GM06990 (cell line): ENCODE measurements at regions not wholly inside any gene's neighbourhood (a gene's known extent, or its start where the extent isn't known, plus 50 kb on each side); places are given as distances from the start of the nearest gene placed in this dataset.

Experiments used
- DNase-seq: peaks from one replicate; pipeline ENCODE4 v3.0.0-alpha.2; 2011; ENCODE audit not compliant: insufficient read length; ENCODE audit errors: extremely low read depth
- H3K27me3 ChIP-seq: replicated peaks from 2 replicates; pipeline ENCODE4 v1.6.0; 2011; ENCODE audit warnings: low read length; ENCODE audit not compliant: control insufficient read depth, insufficient read depth
- H3K36me3 ChIP-seq: 2 replicates; pipeline ENCODE4 v1.5.1; 2011; ENCODE audit warnings: low read length; ENCODE audit not compliant: control insufficient read depth, insufficient read depth
- H3K4me3 ChIP-seq: replicated peaks from 2 replicates; pipeline ENCODE4 v1.5.1; 2011; ENCODE audit warnings: low read depth, mild to moderate bottlenecking, control low read depth, low read length
- TF ChIP-seq, protein P1 (sequence below): IDR thresholded peaks from 2 replicates; pipeline ENCODE4 v1.5.1; 2011; ENCODE audit warnings: low read length, control low read depth, mild to moderate bottlenecking, inconsistent platforms; ENCODE audit not compliant: insufficient read depth, poor library complexity, severe bottlenecking

DNA sequence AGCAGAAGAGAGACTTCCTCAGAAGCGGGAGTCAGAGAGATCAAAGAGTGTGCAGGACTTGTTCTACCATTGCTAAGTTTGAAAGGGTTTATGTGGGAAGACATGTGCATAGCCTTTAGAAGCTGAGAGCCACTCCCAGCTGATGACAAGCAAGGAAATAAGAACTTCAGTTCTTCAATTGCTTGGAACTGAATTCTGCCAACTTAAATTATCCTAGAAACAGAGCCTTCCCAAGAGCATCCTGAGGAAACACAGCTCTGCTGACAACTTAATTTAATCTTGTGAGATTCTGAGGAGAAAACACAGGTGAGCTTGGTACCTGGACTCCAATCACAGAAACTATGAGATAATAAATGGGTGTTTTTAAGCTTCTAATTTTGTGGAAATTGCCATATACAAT lies 150.6 kb upstream of the OGFRL1 start:
- TF ChIP-seq, protein P1, sequence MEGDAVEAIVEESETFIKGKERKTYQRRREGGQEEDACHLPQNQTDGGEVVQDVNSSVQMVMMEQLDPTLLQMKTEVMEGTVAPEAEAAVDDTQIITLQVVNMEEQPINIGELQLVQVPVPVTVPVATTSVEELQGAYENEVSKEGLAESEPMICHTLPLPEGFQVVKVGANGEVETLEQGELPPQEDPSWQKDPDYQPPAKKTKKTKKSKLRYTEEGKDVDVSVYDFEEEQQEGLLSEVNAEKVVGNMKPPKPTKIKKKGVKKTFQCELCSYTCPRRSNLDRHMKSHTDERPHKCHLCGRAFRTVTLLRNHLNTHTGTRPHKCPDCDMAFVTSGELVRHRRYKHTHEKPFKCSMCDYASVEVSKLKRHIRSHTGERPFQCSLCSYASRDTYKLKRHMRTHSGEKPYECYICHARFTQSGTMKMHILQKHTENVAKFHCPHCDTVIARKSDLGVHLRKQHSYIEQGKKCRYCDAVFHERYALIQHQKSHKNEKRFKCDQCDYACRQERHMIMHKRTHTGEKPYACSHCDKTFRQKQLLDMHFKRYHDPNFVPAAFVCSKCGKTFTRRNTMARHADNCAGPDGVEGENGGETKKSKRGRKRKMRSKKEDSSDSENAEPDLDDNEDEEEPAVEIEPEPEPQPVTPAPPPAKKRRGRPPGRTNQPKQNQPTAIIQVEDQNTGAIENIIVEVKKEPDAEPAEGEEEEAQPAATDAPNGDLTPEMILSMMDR, result no peak
- DNase-seq, result no peak
- Histone ChIP-seq H3K36me3 (no peaks in the 10 kb centered on the region), H3K4me3 (no peak overlapping the region), H3K27me3 (no peaks in the 10 kb centered on the region)

DNA sequence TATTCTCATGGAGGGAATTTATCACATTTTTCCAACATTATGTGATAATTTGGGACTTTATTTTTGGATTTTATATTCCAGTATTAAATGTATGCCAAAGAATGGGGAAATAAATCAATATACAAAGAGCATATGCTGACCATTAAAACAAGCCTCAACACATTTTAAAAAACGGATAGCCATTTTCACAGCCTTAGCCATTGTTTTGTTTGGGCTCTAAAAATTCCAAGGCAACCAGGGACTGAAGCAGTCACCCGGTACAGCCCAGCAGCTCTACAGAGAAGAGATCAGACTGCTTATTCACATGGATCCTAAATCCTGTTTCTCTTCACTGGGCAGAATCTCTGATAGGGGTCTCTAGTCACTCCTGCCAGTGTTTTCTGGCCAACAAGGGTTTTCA lies 150.2 kb upstream of the OGFRL1 start:
- Histone ChIP-seq H3K36me3 (no peaks in the 10 kb centered on the region), H3K27me3 (no peaks in the 10 kb centered on the region), H3K4me3 (no peak overlapping the region)
- TF ChIP-seq, protein P1, result no peak
- DNase-seq, result no peak

DNA sequence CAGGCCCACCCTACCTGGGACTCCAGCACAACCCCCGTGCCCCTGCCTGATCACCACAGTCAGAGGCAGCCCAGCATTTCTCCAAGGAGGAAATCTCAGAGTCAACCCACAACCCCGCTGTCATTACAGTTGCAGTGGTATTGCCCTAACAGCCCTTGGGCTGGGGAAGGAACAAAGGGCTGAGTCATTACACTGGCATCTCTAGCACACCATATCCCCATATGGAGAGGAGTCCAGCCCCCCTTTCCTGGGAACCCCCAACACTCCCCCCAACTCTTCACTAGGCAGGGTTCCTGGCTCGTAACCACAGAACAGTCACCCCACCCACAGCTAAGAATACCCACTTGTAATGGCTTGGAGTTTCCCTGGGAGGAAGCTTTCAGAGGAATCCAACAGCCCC lies 149.4 kb upstream of the OGFRL1 start:
- Histone ChIP-seq H3K27me3 (no peaks in the 10 kb centered on the region), H3K4me3 (no peak overlapping the region), H3K36me3 (no peaks in the 10 kb centered on the region)
- no peak for DNase-seq
- TF ChIP-seq, protein P1, result no peak

DNA sequence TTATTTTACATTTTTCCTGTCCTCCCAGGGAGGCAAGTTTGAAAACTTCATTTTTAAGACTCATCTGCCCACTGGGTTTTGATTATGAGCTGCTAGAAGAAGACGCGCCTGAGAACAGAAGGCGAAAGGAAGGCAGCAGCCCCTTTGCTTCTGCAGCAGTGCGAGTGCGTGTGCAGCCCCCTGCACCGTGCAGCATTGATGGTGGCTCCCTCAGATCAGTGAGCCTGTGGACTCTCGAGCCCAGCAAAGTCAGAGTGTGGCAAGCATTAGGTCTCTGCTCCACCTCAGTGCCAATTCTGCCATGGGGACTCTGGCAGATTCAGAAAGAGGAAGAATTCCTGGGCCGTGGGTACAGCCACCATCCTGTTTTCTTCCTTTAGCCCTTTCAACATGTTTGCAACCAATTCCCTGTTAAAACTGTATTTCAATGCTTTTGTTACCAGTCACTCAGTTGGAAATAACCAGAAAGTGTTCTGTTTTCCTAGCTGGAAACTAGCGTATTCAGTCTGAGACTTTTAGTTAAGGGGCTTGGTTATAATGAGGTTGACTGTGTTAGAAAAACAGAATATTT lies 134.8 kb upstream of the OGFRL1 start:
- DNase-seq, result no peak
- Histone ChIP-seq H3K4me3 (no peak overlapping the region), H3K27me3 (no peaks in the 10 kb centered on the region), H3K36me3 (no peaks in the 10 kb centered on the region)
- TF ChIP-seq, protein P1, result no peak

DNA sequence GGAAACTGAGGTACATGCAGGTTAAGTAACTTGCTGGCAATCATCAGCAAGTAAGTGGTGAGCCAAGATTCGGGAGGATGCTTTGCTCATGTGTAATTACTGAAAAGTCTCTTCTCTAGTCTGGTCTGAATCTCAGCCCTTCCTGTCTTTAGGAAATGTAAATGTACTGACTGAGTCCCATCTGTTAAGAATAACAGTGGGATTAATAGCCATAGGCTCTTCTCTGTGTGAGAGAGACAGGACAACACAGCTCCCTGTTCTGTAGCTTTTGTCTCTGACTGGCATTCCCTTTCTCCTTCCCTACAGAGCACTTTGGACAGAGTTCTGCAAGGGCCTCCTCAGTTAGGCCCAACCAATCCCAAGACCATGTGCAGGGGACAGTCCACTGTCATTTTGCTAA lies 131.3 kb upstream of the OGFRL1 start:
- no peaks in the 10 kb centered on the region for H3K36me3 ChIP-seq
- DNase-seq, result no peak
- no peak overlapping the region for H3K4me3 ChIP-seq
- H3K27me3 ChIP-seq, result no peaks in the 10 kb centered on the region
- TF ChIP-seq, protein P1, result no peak

DNA sequence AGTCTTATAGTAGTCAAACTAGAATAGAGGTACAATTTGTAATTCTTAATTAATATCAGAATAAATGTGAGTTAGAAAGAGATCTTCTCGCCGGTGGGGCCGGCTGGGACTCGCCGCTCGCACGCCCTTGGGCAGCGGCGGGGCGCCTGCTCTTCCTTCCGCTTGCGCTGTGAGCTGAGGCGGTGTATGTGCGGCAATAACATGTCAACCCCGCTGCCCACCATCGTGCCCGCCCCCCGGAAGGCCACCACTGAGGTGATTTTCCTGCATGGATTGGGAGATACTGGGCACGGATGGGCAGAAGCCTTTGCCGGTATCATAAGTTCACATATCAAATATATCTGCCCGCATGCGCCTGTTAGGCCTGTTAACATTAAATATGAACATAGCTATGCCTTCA lies 123.7 kb upstream of the OGFRL1 start:
- DNase-seq, result no peak
- TF ChIP-seq, protein P1, result no peak
- no peaks in the 10 kb centered on the region for H3K36me3 ChIP-seq
- no peaks in the 10 kb centered on the region for H3K27me3 ChIP-seq
- no peak overlapping the region for H3K4me3 ChIP-seq
